ENCODE measurements at regions not wholly inside any gene's neighbourhood (a gene's known extent, or its start where the extent isn't known, plus 50 kb on each side); places are given as distances from the start of the nearest gene placed in this dataset.

- H3K9me3 Mint-ChIP-seq: peaks cover 0 to 3% (median 0%) of the 10 kb centered on the region in 7 donors
- no peaks in the 10 kb centered on the region for H3K4me1 Mint-ChIP-seq
- H3K36me3 Mint-ChIP-seq: no peaks in the 10 kb centered on the region
- DNase-seq (no peak), ATAC-seq (ENCODE audit: low read depth in 2 of 2) (no peak)
- peaks cover 18 to 33% (median 23%) of the 10 kb centered on the region in 3 donors for H3K27me3 Mint-ChIP-seq
- H3K27ac Mint-ChIP-seq: no peak overlapping the region
- H3K4me3 Mint-ChIP-seq: no peak overlapping the region
Observed at GRCh38 chr19:30648866-30649862, 277.0 kb downstream of the ZNF536 start.

- Mint-ChIP-seq H3K27me3 (peaks cover 18 to 40% (median 26%) of the 10 kb centered on the region in 3 donors), H3K27ac (no peak overlapping the region), H3K9me3 (peaks cover 0 to 3% (median 0%) of the 10 kb centered on the region in 7 donors), H3K4me1 (no peaks in the 10 kb centered on the region), H3K36me3 (no peaks in the 10 kb centered on the region), H3K4me3 (no peak overlapping the region)
- ATAC-seq (ENCODE audit: low read depth in 2 of 2): no peak
- no peak for DNase-seq
Observed at GRCh38 chr19:30647891-30648720, 275.9 kb downstream of the ZNF536 start.

- DNase-seq (no peak), ATAC-seq (ENCODE audit: low read depth in 2 of 2) (no peak)
- peaks cover 0 to 3% (median 0%) of the 10 kb centered on the region in 7 donors for H3K9me3 Mint-ChIP-seq
- no peaks in the 10 kb centered on the region for H3K36me3 Mint-ChIP-seq
- no peak overlapping the region for H3K4me3 Mint-ChIP-seq
- H3K27ac Mint-ChIP-seq: no peak overlapping the region
- no peaks in the 10 kb centered on the region for H3K4me1 Mint-ChIP-seq
- peaks cover 18 to 39% (median 26%) of the 10 kb centered on the region in 3 donors for H3K27me3 Mint-ChIP-seq
Observed at GRCh38 chr19:30646806-30647205, 274.6 kb downstream of the ZNF536 start.

- Mint-ChIP-seq H3K4me1 (no peaks in the 10 kb centered on the region), H3K9me3 (peaks cover 0 to 3% (median 2%) of the 10 kb centered on the region in 7 donors), H3K27me3 (peaks cover 18 to 39% (median 23%) of the 10 kb centered on the region in 3 donors), H3K4me3 (no peak overlapping the region), H3K27ac (no peak overlapping the region), H3K36me3 (no peaks in the 10 kb centered on the region)
- DNase-seq: no peak
- ATAC-seq (ENCODE audit: low read depth in 2 of 2): no peak
Observed at GRCh38 chr19:30645946-30646577, 273.9 kb downstream of the ZNF536 start.

- Mint-ChIP-seq H3K36me3 (no peaks in the 10 kb centered on the region), H3K9me3 (peaks cover 3 to 17% (median 7%) of the 10 kb centered on the region in 7 donors), H3K27ac (no peak overlapping the region), H3K27me3 (peaks cover 0 to 11% (median 3%) of the 10 kb centered on the region in 3 donors), H3K4me1 (no peaks in the 10 kb centered on the region), H3K4me3 (no peak overlapping the region)
- ATAC-seq (ENCODE audit: low read depth in 2 of 2) (no peak), DNase-seq (no peak)
Observed at GRCh38 chr19:30640252-30640965, 268.2 kb downstream of the ZNF536 start.

- H3K4me1 Mint-ChIP-seq: no peaks in the 10 kb centered on the region
- ATAC-seq (ENCODE audit: low read depth in 2 of 2) (no peak), DNase-seq (no peak)
- H3K9me3 Mint-ChIP-seq: peaks cover 3 to 17% (median 7%) of the 10 kb centered on the region in 7 donors
- H3K27ac Mint-ChIP-seq: no peak overlapping the region
- no peaks in the 10 kb centered on the region for H3K36me3 Mint-ChIP-seq
- peaks cover 0 to 10% (median 2%) of the 10 kb centered on the region in 3 donors for H3K27me3 Mint-ChIP-seq
- no peak overlapping the region for H3K4me3 Mint-ChIP-seq
Observed at GRCh38 chr19:30638889-30639288, 266.7 kb downstream of the ZNF536 start.

- ATAC-seq (ENCODE audit: low read depth in 2 of 2): no peak
Observed at GRCh38 chr19:30637926-30638325, 265.7 kb downstream of the ZNF536 start.

GRCh38 chr19:30634996-30635975, 263.1 kb downstream of the ZNF536 start:
- Mint-ChIP-seq H3K27me3 (no peaks in the 10 kb centered on the region), H3K9me3 (peaks cover 2 to 17% (median 6%) of the 10 kb centered on the region in 7 donors)

More at GRCh38 chr19:30637926-30638325, 265.7 kb downstream of the ZNF536 start:
- peaks cover 2 to 17% (median 7%) of the 10 kb centered on the region in 7 donors for H3K9me3 Mint-ChIP-seq
- H3K36me3 Mint-ChIP-seq: no peaks in the 10 kb centered on the region
- DNase-seq: no peak
- peaks cover 0 to 4% (median 0%) of the 10 kb centered on the region in 3 donors for H3K27me3 Mint-ChIP-seq
- no peak overlapping the region for H3K27ac Mint-ChIP-seq
- H3K4me1 Mint-ChIP-seq: no peaks in the 10 kb centered on the region
- no peak overlapping the region for H3K4me3 Mint-ChIP-seq

GRCh38 chr19:30634131-30634830, 262.1 kb downstream of the ZNF536 start:
- ATAC-seq (ENCODE audit: low read depth in 2 of 2) (no peak), DNase-seq (no peak)
- no peaks in the 10 kb centered on the region for H3K27me3 Mint-ChIP-seq
- H3K27ac Mint-ChIP-seq: no peak overlapping the region
- H3K4me3 Mint-ChIP-seq: peak overlapping the region in 1 of 8 donors; percentile 66
- no peaks in the 10 kb centered on the region for H3K4me1 Mint-ChIP-seq
- peaks cover 2 to 16% (median 6%) of the 10 kb centered on the region in 7 donors for H3K9me3 Mint-ChIP-seq
- H3K36me3 Mint-ChIP-seq: no peaks in the 10 kb centered on the region

More at GRCh38 chr19:30634996-30635975, 263.1 kb downstream of the ZNF536 start:
- Mint-ChIP-seq H3K36me3 (no peaks in the 10 kb centered on the region), H3K27ac (no peak overlapping the region), H3K4me1 (no peaks in the 10 kb centered on the region), H3K4me3 (no peak overlapping the region)
- no peak for ATAC-seq (ENCODE audit: low read depth in 2 of 2)
- DNase-seq: no peak

- Mint-ChIP-seq H3K36me3 (no peaks in the 10 kb centered on the region), H3K27me3 (no peaks in the 10 kb centered on the region), H3K4me3 (no peak overlapping the region), H3K27ac (no peak overlapping the region), H3K9me3 (peaks cover 0 to 6% (median 0%) of the 10 kb centered on the region in 7 donors), H3K4me1 (no peaks in the 10 kb centered on the region)
- no peak for DNase-seq
- no peak for ATAC-seq (ENCODE audit: low read depth in 2 of 2)
Observed at GRCh38 chr19:30631033-30631370, 258.8 kb downstream of the ZNF536 start.

- DNase-seq (no peak), ATAC-seq (ENCODE audit: low read depth in 2 of 2) (no peak)
- no peaks in the 10 kb centered on the region for H3K4me1 Mint-ChIP-seq
- H3K27me3 Mint-ChIP-seq: no peaks in the 10 kb centered on the region
- H3K4me3 Mint-ChIP-seq: no peak overlapping the region
- H3K36me3 Mint-ChIP-seq: no peaks in the 10 kb centered on the region
- peaks cover 0 to 5% (median 0%) of the 10 kb centered on the region in 7 donors for H3K9me3 Mint-ChIP-seq
- H3K27ac Mint-ChIP-seq: no peak overlapping the region
Observed at GRCh38 chr19:30630289-30631032, 258.3 kb downstream of the ZNF536 start.

Measured in naive B cell (primary cell).